Neuron (in vitro differentiated cells): ENCODE measurements at regions not wholly inside any gene's neighbourhood (a gene's known extent, or its start where the extent isn't known, plus 50 kb on each side); places are given as distances from the start of the nearest gene placed in this dataset.

Experiments
- H2AFZ ChIP-seq: one replicate; pipeline ENCODE4 v1.6.1; 2013; ENCODE audit warnings: low read depth, mild to moderate bottlenecking, inconsistent platforms, low read length, moderate library complexity
- H3K27me3 ChIP-seq: one replicate; pipeline ENCODE4 v1.6.1; 2013; ENCODE audit warnings: low read length; ENCODE audit not compliant: insufficient read depth
- H3K36me3 ChIP-seq: one replicate; pipeline ENCODE4 v1.6.1; 2013; ENCODE audit warnings: low read length; ENCODE audit not compliant: insufficient read depth
- H3K4me1 ChIP-seq: one replicate; pipeline ENCODE4 v1.6.1; 2013; ENCODE audit warnings: low read length; ENCODE audit not compliant: insufficient read depth
- H3K4me3 ChIP-seq: 2 replicates; pipeline ENCODE4 v1.5.1; 2013; ENCODE audit warnings: mild to moderate bottlenecking, low read length, moderate library complexity
- H3K9me3 ChIP-seq: one replicate; pipeline ENCODE4 v1.6.1; 2013; ENCODE audit warnings: low read length

DNA sequence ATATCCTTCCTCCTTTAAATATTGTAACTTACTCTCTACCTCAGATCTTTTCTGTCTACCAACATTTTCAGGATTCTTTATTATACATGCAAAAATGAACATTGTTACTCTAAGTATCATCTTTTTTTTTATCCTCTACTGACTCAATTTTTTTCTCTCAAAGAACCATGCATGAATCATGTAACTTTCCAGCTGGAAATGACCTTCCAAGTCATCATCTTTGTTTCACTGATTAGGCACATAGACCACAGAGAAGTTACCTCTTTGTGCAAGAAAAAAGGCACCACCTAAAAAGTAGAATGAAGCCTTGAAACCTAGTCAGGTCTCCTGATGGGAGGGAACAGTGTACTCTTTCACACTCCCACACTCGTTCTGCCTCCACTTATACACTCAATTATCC is 234.9 kb downstream of the HGF start:
- Histone ChIP-seq H3K36me3 (no peaks in the 10 kb centered on the region), H3K4me1 (no peaks in the 10 kb centered on the region), H3K27me3 (no peaks in the 10 kb centered on the region), H3K9me3 (no peaks in the 10 kb centered on the region), H3K4me3 (no peak overlapping the region), H2AFZ (no peak overlapping the region)

DNA sequence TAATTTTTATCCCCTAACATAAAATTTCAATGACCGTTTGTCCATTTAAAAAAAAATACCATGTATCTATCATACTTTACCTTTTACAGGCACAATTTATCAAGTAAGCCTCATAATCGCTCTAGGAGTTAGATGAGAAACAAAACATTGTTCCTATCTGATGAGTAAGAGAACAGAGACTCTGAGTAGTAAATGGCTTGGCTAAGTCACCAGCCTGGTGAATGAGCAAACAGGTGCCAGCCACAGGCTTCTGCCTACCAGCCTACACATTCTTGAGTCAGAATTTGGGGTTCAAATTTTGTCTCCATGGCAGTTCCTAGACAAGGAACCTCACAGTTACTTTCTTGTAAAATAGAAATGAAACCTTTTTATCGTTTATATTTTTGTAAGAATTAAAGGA is 235.4 kb downstream of the HGF start:
- no peaks in the 10 kb centered on the region for H3K36me3 ChIP-seq
- H2AFZ ChIP-seq, result no peak overlapping the region
- no peaks in the 10 kb centered on the region for H3K9me3 ChIP-seq
- H3K4me3 ChIP-seq, result no peak overlapping the region
- H3K27me3 ChIP-seq, result no peaks in the 10 kb centered on the region
- H3K4me1 ChIP-seq, result no peaks in the 10 kb centered on the region

DNA sequence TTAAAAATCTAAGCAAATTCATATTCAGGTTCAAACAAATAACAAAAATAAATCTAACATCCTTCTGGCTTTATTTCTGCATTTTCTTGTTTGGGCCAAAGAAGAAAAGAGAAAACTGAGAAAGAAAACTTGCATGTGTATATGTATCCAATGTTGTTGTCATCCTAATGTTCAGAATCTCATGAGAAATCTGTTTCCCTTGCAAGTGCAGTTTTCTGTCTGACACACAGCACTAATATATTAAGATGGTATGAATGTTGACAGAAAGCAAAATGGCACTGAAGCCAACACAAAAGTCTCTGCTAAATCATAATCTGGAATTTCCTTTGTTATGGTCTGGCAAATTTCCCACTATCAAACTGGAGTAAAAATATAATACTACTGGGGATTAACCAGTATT is 235.9 kb downstream of the HGF start:
- no peaks in the 10 kb centered on the region for H3K27me3 ChIP-seq
- H3K4me3 ChIP-seq, result no peak overlapping the region
- H3K36me3 ChIP-seq, result no peaks in the 10 kb centered on the region
- no peaks in the 10 kb centered on the region for H3K4me1 ChIP-seq
- H2AFZ ChIP-seq, result no peak overlapping the region
- no peaks in the 10 kb centered on the region for H3K9me3 ChIP-seq

DNA sequence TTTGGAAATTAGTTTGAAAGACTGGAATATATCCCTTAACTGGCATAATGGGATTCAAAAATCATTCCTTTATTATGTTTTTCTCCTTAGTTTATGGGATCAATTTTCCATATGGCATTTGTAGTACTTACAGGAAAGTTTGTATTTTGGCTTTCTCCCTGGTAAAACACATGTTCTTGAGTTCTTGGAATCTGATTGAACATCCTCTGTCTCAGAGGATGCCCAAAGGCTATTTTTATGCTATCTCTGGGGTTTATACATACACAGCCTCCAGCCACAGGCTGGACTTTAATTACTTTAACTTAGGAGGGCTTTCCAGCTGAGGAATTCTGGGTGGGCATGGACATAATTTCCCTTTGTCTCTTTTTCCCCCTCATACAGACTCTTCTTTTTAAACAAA is 236.4 kb downstream of the HGF start:
- Histone ChIP-seq H3K36me3 (no peaks in the 10 kb centered on the region), H3K4me1 (no peaks in the 10 kb centered on the region), H3K27me3 (no peaks in the 10 kb centered on the region), H3K4me3 (no peak overlapping the region), H2AFZ (no peak overlapping the region), H3K9me3 (no peaks in the 10 kb centered on the region)

GRCh38 chr7:81529785-81530184 is 240.1 kb downstream of the HGF start:
- Histone ChIP-seq H3K27me3 (no peaks in the 10 kb centered on the region), H3K4me1 (no peaks in the 10 kb centered on the region), H3K36me3 (no peaks in the 10 kb centered on the region), H2AFZ (no peak overlapping the region), H3K4me3 (no peak overlapping the region), H3K9me3 (no peaks in the 10 kb centered on the region)

DNA sequence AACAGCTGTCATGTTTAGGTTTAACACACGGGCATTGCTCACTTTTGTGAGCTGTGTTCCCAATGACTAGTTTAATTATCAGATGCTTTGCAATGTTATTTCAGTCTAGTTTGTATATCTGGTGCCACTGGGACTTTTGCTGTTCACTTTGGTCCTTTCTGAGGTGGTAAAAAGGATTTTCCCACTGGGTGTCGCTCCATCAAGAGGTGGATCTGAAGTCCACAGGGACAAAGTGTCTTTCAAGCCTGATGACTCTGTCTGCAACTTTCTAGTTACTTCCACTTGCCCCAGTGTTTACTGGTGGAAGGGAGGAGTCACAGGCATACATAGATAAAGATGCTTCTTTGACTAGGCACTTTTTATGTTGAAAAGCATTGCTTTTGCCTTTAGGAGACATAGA is 242.2 kb downstream of the HGF start:
- H3K4me3 ChIP-seq, result no peak overlapping the region
- no peaks in the 10 kb centered on the region for H3K4me1 ChIP-seq
- H2AFZ ChIP-seq, result no peak overlapping the region
- no peaks in the 10 kb centered on the region for H3K9me3 ChIP-seq
- H3K27me3 ChIP-seq, result no peaks in the 10 kb centered on the region
- H3K36me3 ChIP-seq, result no peaks in the 10 kb centered on the region

DNA sequence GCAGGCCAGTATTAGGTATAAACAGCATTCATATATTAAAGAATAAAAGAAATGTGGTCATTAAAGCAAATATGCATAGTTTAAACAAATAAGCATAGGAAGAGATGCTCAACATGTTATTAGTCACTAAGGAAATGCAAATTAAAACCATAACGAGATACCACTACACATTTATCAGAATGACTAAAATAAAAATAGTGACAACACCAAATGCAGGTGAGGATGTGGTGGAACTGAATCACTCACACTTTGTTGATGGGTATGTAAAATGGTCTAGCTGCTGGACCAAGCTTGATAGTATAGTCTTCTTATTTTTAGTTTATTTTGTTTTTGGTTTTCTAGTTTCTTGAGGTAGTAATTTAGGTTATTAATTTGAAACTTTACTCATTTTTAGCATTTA is 242.9 kb downstream of the HGF start:
- Histone ChIP-seq H3K36me3 (no peaks in the 10 kb centered on the region), H3K27me3 (no peaks in the 10 kb centered on the region), H3K4me3 (no peak overlapping the region), H2AFZ (no peak overlapping the region), H3K4me1 (no peaks in the 10 kb centered on the region), H3K9me3 (no peaks in the 10 kb centered on the region)

- Histone ChIP-seq H3K9me3 (no peaks in the 10 kb centered on the region), H2AFZ (no peak overlapping the region), H3K4me1 (no peaks in the 10 kb centered on the region), H3K4me3 (no peak overlapping the region), H3K27me3 (no peaks in the 10 kb centered on the region), H3K36me3 (no peaks in the 10 kb centered on the region)
Measured at GRCh38 chr7:81525841-81526240, 244.0 kb downstream of the HGF start.

- H3K4me3 ChIP-seq, result no peak overlapping the region
- no peaks in the 10 kb centered on the region for H3K9me3 ChIP-seq
- H3K4me1 ChIP-seq, result no peaks in the 10 kb centered on the region
Measured at GRCh38 chr7:81519886-81520285, 250.0 kb downstream of the HGF start.

DNA sequence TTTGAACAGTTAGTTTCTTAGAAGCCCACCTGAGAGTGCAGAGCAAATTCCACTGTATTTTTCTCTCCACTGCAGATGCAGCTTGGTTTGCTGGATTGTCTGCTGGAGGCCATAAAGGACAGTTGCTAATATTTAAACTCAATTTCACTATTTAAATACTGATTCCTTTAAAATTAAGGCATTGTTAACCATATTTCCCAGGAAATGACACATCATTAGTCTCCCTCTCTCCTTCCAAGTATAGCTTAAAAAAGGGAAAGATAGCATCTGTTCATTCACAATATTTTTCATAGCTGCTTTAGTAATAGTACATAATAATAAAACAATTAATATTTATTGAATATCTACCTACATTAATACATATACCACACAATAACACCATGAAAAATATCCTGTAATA is 252.9 kb downstream of the HGF start:
- no peaks in the 10 kb centered on the region for H3K4me1 ChIP-seq
- H3K27me3 ChIP-seq, result no peaks in the 10 kb centered on the region
- H3K36me3 ChIP-seq, result no peaks in the 10 kb centered on the region
- no peak overlapping the region for H2AFZ ChIP-seq
- no peaks in the 10 kb centered on the region for H3K9me3 ChIP-seq
- no peak overlapping the region for H3K4me3 ChIP-seq

More at GRCh38 chr7:81519886-81520285, 250.0 kb downstream of the HGF start:
- H3K36me3 ChIP-seq, result no peaks in the 10 kb centered on the region
- no peak overlapping the region for H2AFZ ChIP-seq
- H3K27me3 ChIP-seq, result no peaks in the 10 kb centered on the region

- Histone ChIP-seq H3K27me3 (no peaks in the 10 kb centered on the region), H2AFZ (no peak overlapping the region), H3K4me3 (no peak overlapping the region), H3K9me3 (no peaks in the 10 kb centered on the region), H3K36me3 (no peaks in the 10 kb centered on the region), H3K4me1 (no peaks in the 10 kb centered on the region)
Measured at GRCh38 chr7:81515009-81515408, 254.8 kb downstream of the HGF start.

DNA sequence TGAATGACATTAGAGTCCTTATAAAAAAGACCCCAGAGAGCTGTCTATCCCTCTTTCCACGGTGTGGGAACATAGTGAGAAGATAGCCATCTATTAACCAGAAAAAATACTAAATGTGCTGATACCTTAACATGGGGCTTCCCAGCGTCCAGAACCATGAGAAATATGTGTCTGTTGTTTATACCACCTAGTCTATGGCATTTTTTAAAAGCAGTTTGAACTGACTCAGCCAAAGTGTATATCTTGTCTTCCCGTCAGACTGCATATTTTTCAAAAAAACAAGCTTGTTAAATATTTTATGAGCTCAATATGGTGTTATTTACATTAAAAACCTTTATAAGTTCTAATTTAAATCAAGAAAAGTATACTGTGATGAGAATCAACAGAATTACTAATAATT is 255.3 kb downstream of the HGF start:
- Histone ChIP-seq H2AFZ (no peak overlapping the region), H3K4me3 (no peak overlapping the region), H3K36me3 (no peaks in the 10 kb centered on the region), H3K9me3 (no peaks in the 10 kb centered on the region), H3K4me1 (no peaks in the 10 kb centered on the region), H3K27me3 (no peaks in the 10 kb centered on the region)

GRCh38 chr7:81510122-81510521 is 259.7 kb downstream of the HGF start:
- H3K9me3 ChIP-seq, result no peaks in the 10 kb centered on the region
- H3K4me3 ChIP-seq, result no peak overlapping the region
- no peaks in the 10 kb centered on the region for H3K4me1 ChIP-seq
- no peak overlapping the region for H2AFZ ChIP-seq
- no peaks in the 10 kb centered on the region for H3K27me3 ChIP-seq
- no peaks in the 10 kb centered on the region for H3K36me3 ChIP-seq

- no peak overlapping the region for H2AFZ ChIP-seq
- no peaks in the 10 kb centered on the region for H3K36me3 ChIP-seq
- no peaks in the 10 kb centered on the region for H3K27me3 ChIP-seq
- H3K9me3 ChIP-seq, result no peaks in the 10 kb centered on the region
- no peaks in the 10 kb centered on the region for H3K4me1 ChIP-seq
- H3K4me3 ChIP-seq, result no peak overlapping the region
Measured at GRCh38 chr7:81507221-81507620, 262.6 kb downstream of the HGF start.
